Esophagus squamous epithelium (tissue), 4 donors: ENCODE measurements at regions not wholly inside any gene's neighbourhood (a gene's known extent, or its start where the extent isn't known, plus 50 kb on each side); places are given as distances from the start of the nearest gene placed in this dataset.
"Not testable (repeated sequence)": the region's sequence is repeated elsewhere in the genome, so short reads cannot be mapped to it uniquely, and the experiment has no call there.

ENCODE experiments used
- CTCF ChIP-seq, 6 experiments: fragments of 450-650 bp in 4 of 6; fragments of 200-600 bp in 2 of 6; sonication (generic) in 2 of 6; IDR thresholded peaks; one replicate each; pipeline ENCODE4 v1.5.1; 2016 to 2019; ENCODE audit warnings: antibody characterized with exemption in 6 of 6, mild to moderate bottlenecking in 4 of 6, moderate library complexity in 4 of 6
- POLR2A ChIP-seq, 4 donors: fragments of 450-650 bp; IDR thresholded peaks; one replicate each; pipeline ENCODE4 v1.6.1; 2017; ENCODE audit warnings: antibody characterized with exemption in 4 of 4, mild to moderate bottlenecking in 4 of 4, moderate library complexity in 3 of 4

DNA sequence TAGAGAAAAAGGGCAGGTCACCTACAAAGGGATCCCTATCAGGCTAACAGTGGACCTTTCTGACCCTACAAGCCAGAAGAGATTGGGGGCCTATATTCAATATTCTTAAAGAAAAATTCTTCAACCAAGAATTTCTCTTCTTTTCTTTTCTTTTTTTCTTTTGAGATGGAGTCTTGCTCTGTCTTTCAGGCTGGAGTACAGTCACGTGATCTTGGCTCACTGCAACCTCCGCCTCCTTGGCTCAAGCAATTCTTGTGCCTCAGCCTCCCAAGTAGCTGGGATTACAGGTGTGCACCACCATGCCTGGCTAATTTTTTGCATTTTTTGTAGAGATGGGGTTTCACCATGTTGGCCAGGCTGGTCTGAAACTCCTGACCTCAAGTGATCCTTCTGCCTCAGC, 143.2 kb upstream of the DDIT4L start:
- not testable (repeated sequence) for TF ChIP-seq POLR2A, CTCF (IDR thresholded peaks at IDR 0.05)
